ENCODE measurements at regions not wholly inside any gene's neighbourhood (a gene's known extent, or its start where the extent isn't known, plus 50 kb on each side); places are given as distances from the start of the nearest gene placed in this dataset.

GRCh38 chr3:76684946-76685345, 355.0 kb upstream of the ROBO2 start:
- no peak overlapping the region for H3K27ac ChIP-seq (ENCODE audit: low read depth, low read length)
- no peak overlapping the region for H3K4ac ChIP-seq (replicated peaks; ENCODE audit: insufficient read length, low read depth, low read length)
- ChIA-PET CTCF (ENCODE audit: partially characterized antibody) (no interaction called here), POLR2A (ENCODE audit: partially characterized antibody) (interaction anchor here (0.5 kb wide), 1 partner anchor 21 kb away, joined by 3 read pairs; no protein-coding TSS in a partner anchor)
- no peak overlapping the region for H3K4me2 ChIP-seq (ENCODE audit: insufficient read depth in 1 of 2, low read depth in 2 of 2, low read length in 2 of 2)
- H2AFZ ChIP-seq (ENCODE audit: low read length), result no peak overlapping the region
- no peaks in the 10 kb centered on the region for H3K79me1 ChIP-seq (ENCODE audit: low read depth, low read length)
- no peak overlapping the region for H4K5ac ChIP-seq (ENCODE audit: insufficient read length, low read depth, low read length)
- H3K36me3 ChIP-seq (ENCODE audit: control insufficient read depth in 2 of 4, insufficient read depth in 4 of 4, low read length in 3 of 4), result no peaks in the 10 kb centered on the region
- no peak overlapping the region for H2BK12ac ChIP-seq (ENCODE audit: low read depth, low read length)
- no peak overlapping the region for H3K23ac ChIP-seq (ENCODE audit: insufficient read length)
- no peaks in the 10 kb centered on the region for H3K27me3 ChIP-seq (replicated peaks in 1 of 4; ENCODE audit: control insufficient read depth in 3 of 4, extremely low read depth in 1 of 4, insufficient read depth in 3 of 4, low read length in 3 of 4)
- no peak overlapping the region for H3K14ac ChIP-seq (ENCODE audit: insufficient read length)
- H4K91ac ChIP-seq (replicated peaks; ENCODE audit: insufficient read length, low read length), result no peak overlapping the region
- no peak overlapping the region for H4K8ac ChIP-seq (ENCODE audit: extremely low read depth, insufficient read depth, low read length)
- H4K20me1 ChIP-seq (replicated peaks in 1 of 2; ENCODE audit: control insufficient read depth in 1 of 2, insufficient read depth in 2 of 2, low read length in 2 of 2), result no peaks in the 10 kb centered on the region
- no peaks in the 10 kb centered on the region for H3K23me2 ChIP-seq (ENCODE audit: low read depth, low read length)
- FAIRE-seq (no peak), DNase-seq (ENCODE audit: low read depth in 1 of 2, low spot score in 2 of 2) (no peak)
- H3K9ac ChIP-seq (replicated peaks in 1 of 4; ENCODE audit: extremely low read depth in 1 of 4, low read depth in 3 of 4, low read length in 3 of 4), result no peak overlapping the region
- no peak overlapping the region for H2BK20ac ChIP-seq (ENCODE audit: low read length)
- no peak overlapping the region for H3K18ac ChIP-seq (ENCODE audit: extremely low read depth, low read length)
- H3K4me3 ChIP-seq (ENCODE audit: extremely low read depth in 1 of 4, insufficient read depth in 2 of 4, low read depth in 3 of 4, low read length in 4 of 4), result no peak overlapping the region
- peaks cover 0 to 4% (median 0%) of the 10 kb centered on the region in 4 experiments; a peak in 1 of 7 replicates for H3K4me1 ChIP-seq (replicated peaks in 1 of 4; ENCODE audit: control insufficient read depth in 3 of 4, insufficient read depth in 4 of 4, low read length in 3 of 4)
- H3K79me2 ChIP-seq (ENCODE audit: control insufficient read depth in 1 of 2, insufficient read depth in 2 of 2, low read length in 2 of 2), result no peaks in the 10 kb centered on the region
- H3K56ac ChIP-seq (replicated peaks; ENCODE audit: insufficient read length, low read depth, low read length), result no peak overlapping the region
- no peak overlapping the region for H2BK5ac ChIP-seq (ENCODE audit: low read depth, low read length)
- no peak overlapping the region for H2BK15ac ChIP-seq (ENCODE audit: low read length)
- WGBS, 2 experiments (ENCODE audit: extremely low coverage in 1 of 2, insufficient coverage in 1 of 2, insufficient read length in 1 of 2, insufficient replicate concordance in 2 of 2, low coverage in 1 of 2, low lambda C conversion rate in 2 of 2, missing lambda C conversion rate in 1 of 2), result 91% methylated on average over 2 of the region's 2 CpGs; no CpG with 5 or more reads in 1 of the 2 experiments
- TF ChIP-seq, protein P1, sequence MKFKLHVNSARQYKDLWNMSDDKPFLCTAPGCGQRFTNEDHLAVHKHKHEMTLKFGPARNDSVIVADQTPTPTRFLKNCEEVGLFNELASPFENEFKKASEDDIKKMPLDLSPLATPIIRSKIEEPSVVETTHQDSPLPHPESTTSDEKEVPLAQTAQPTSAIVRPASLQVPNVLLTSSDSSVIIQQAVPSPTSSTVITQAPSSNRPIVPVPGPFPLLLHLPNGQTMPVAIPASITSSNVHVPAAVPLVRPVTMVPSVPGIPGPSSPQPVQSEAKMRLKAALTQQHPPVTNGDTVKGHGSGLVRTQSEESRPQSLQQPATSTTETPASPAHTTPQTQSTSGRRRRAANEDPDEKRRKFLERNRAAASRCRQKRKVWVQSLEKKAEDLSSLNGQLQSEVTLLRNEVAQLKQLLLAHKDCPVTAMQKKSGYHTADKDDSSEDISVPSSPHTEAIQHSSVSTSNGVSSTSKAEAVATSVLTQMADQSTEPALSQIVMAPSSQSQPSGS (IDR thresholded peaks at IDR 0.05; ENCODE audit: low read length), result no peak
- TF ChIP-seq JUND (IDR thresholded peaks at IDR 0.05; ENCODE audit: low read length) (no peak), EGR1 (IDR thresholded peaks at IDR 0.05; ENCODE audit: borderline replicate concordance, low read depth, low read length) (no peak), KDM1A (IDR thresholded peaks at IDR 0.05; ENCODE audit: borderline replicate concordance, low read length) (no peak)
- TF ChIP-seq, protein P2, sequence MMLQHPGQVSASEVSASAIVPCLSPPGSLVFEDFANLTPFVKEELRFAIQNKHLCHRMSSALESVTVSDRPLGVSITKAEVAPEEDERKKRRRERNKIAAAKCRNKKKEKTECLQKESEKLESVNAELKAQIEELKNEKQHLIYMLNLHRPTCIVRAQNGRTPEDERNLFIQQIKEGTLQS (IDR thresholded peaks at IDR 0.05; ENCODE audit: insufficient read depth, low read depth, low read length), result no peak
- TF ChIP-seq, protein P3, sequence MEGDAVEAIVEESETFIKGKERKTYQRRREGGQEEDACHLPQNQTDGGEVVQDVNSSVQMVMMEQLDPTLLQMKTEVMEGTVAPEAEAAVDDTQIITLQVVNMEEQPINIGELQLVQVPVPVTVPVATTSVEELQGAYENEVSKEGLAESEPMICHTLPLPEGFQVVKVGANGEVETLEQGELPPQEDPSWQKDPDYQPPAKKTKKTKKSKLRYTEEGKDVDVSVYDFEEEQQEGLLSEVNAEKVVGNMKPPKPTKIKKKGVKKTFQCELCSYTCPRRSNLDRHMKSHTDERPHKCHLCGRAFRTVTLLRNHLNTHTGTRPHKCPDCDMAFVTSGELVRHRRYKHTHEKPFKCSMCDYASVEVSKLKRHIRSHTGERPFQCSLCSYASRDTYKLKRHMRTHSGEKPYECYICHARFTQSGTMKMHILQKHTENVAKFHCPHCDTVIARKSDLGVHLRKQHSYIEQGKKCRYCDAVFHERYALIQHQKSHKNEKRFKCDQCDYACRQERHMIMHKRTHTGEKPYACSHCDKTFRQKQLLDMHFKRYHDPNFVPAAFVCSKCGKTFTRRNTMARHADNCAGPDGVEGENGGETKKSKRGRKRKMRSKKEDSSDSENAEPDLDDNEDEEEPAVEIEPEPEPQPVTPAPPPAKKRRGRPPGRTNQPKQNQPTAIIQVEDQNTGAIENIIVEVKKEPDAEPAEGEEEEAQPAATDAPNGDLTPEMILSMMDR (IDR thresholded peaks at IDR 0.05; ENCODE audit: control extremely low read depth in 1 of 3, insufficient read depth in 1 of 3, low read depth in 1 of 3, low read length in 3 of 3), result no peak
- no peak overlapping the region for H2BK120ac ChIP-seq (replicated peaks; ENCODE audit: low read depth, low read length)
- H2AK5ac ChIP-seq (ENCODE audit: low read depth, low read length), result no peak overlapping the region
- no peaks in the 10 kb centered on the region for H3K9me3 ChIP-seq (ENCODE audit: insufficient read depth in 2 of 2, low read depth in 1 of 2, low read length in 1 of 2)

All from H1 (cell line).